Spleen (tissue), 11 donors: ENCODE measurements at regions not wholly inside any gene's neighbourhood (a gene's known extent, or its start where the extent isn't known, plus 50 kb on each side); places are given as distances from the start of the nearest gene placed in this dataset.

Experiments
- DNase-seq: peaks from one replicate; pipeline ENCODE4 v3.0.0-alpha.2; 2020
- H3K27ac ChIP-seq, 8 donors: fragments of 200-600 bp; sonication (generic) in 7 of 8; 1 replicate in 4 of 8; 2 replicates in 4 of 8; pipeline versions ENCODE4 v1.5.0 to v1.8.0; 2016 to 2021; ENCODE audit warnings: inconsistent platforms in 4 of 8, mild to moderate bottlenecking in 4 of 8, moderate library complexity in 1 of 8
- H3K27me3 ChIP-seq, 7 donors: fragments of 200-600 bp; sonication (generic) in 6 of 7; replicated peaks in 1 of 7; 1 replicate in 4 of 7; 2 replicates in 3 of 7; pipeline versions ENCODE4 v1.5.0 to v1.8.0; 2016 to 2021; ENCODE audit warnings: inconsistent platforms in 3 of 7, mild to moderate bottlenecking in 1 of 7
- H3K36me3 ChIP-seq, 6 donors: fragments of 200-600 bp; sonication (generic) in 5 of 6; 1 replicate in 4 of 6; 2 replicates in 2 of 6; pipeline versions ENCODE4 v1.5.0 to v1.8.0; 2016 to 2021; ENCODE audit warnings: inconsistent platforms in 2 of 6
- H3K4me1 ChIP-seq, 6 donors: fragments of 200-600 bp; sonication (generic) in 5 of 6; 1 replicate in 3 of 6; 2 replicates in 3 of 6; pipeline versions ENCODE4 v1.5.0 to v1.8.0; 2016 to 2021; ENCODE audit warnings: inconsistent platforms in 3 of 6
- H3K4me3 ChIP-seq, 8 donors: fragments of 200-600 bp; sonication (generic) in 7 of 8; 1 replicate in 4 of 8; 2 replicates in 4 of 8; pipeline versions ENCODE4 v1.5.0 to v1.8.0; 2016 to 2021; ENCODE audit warnings: inconsistent platforms in 4 of 8, mild to moderate bottlenecking in 4 of 8, moderate library complexity in 2 of 8
- H3K9me3 ChIP-seq, 8 donors: fragments of 200-600 bp; sonication (generic) in 7 of 8; 1 replicate in 4 of 8; 2 replicates in 4 of 8; pipeline versions ENCODE4 v1.5.0 to v1.8.0; 2016 to 2021; ENCODE audit warnings: inconsistent platforms in 4 of 8
- CTCF ChIP-seq, 11 experiments: fragments of 200-600 bp in 7 of 11; fragments of 450-650 bp in 4 of 11; sonication (generic) in 4 of 11; IDR thresholded peaks in 8 of 11; conservative IDR thresholded peaks in 3 of 11; 1 replicate in 7 of 11; 2 replicates in 4 of 11; pipeline versions ENCODE4 v1.4.0 to v1.8.0; 2016 to 2021; ENCODE audit warnings: antibody characterized with exemption in 11 of 11, inconsistent platforms in 4 of 11, mild to moderate bottlenecking in 1 of 11
- POLR2A ChIP-seq, 3 donors: fragments of 450-650 bp; IDR thresholded peaks; one replicate each; pipeline ENCODE4 v1.5.1; 2017; ENCODE audit warnings: antibody characterized with exemption in 3 of 3, mild to moderate bottlenecking in 1 of 3
- POLR2AphosphoS5 ChIP-seq, 3 donors: sonication (generic); formaldehyde crosslinking; IDR thresholded peaks; one replicate each; pipeline ENCODE4 v1.5.1; 2017; ENCODE audit warnings: antibody characterized with exemption in 3 of 3
- WGBS, 5 donors: extraction: QIAGEN DNeasy Blood & Tissue Kit in 3 of 5; methylation state at CpG; one replicate each; pipeline versions ENCODE4 v1.1.5 to v1.1.7; 2013 to 2018; 5-methylcytosine and 5-hydroxymethylcytosine counted together
- intact Hi-C: fragments of 100-400 bp; cut with DNase I; formaldehyde crosslinking; loops from one replicate; pipeline ENCODE4 v1.15.0; 2023; ENCODE audit warnings: low total_unique reads
- donor health status: healthy with polysubstance abuse.
- donor health status: DM: no; HTN: no; CAD: no; lungs with moderate emphysema.
- donor health status: DM: no; HTN: no; CAD: no.
- donor health status: Bipolar disorder and iron deficiency.
- donor health status: healthy.
- donor health status: DM: no; HTN: no; CAD: no.
- donor health status: DM: yes; HTN: yes; CAD: no.

- H3K9me3 ChIP-seq = no peaks in the 10 kb centered on the region
- no peak for TF ChIP-seq CTCF (IDR thresholded peaks at IDR 0.05 in 8 of 11, conservative IDR thresholded peaks at IDR 0.05 in 3 of 11)
- peak in 1 of 3 donors; percentile 27 for TF ChIP-seq POLR2AphosphoS5 (IDR thresholded peaks at IDR 0.05)
- no peak overlapping the region for H3K4me3 ChIP-seq
- no peak for DNase-seq
- 35 to 61% (median 42%) methylated on average over 4 of the region's 4 CpGs for WGBS, 5 donors
- H3K36me3 ChIP-seq = no peaks in the 10 kb centered on the region
- no peaks in the 10 kb centered on the region for H3K27me3 ChIP-seq
- H3K4me1 ChIP-seq = peaks cover 0 to 43% (median 8%) of the 10 kb centered on the region in 6 donors
- intact Hi-C loops = no loop called here
- H3K27ac ChIP-seq = no peak overlapping the region
These were observed 173.0 kb upstream of the MITF start for GRCh38 chr3:69566275-69566674.

- Histone ChIP-seq H3K36me3 (no peaks in the 10 kb centered on the region), H3K4me3 (no peak overlapping the region), H3K27ac (no peak overlapping the region), H3K9me3 (no peaks in the 10 kb centered on the region), H3K4me1 (peaks cover 4 to 53% (median 13%) of the 10 kb centered on the region in 6 donors), H3K27me3 (no peaks in the 10 kb centered on the region)
- TF ChIP-seq CTCF (IDR thresholded peaks at IDR 0.05 in 8 of 11, conservative IDR thresholded peaks at IDR 0.05 in 3 of 11) (no peak), POLR2AphosphoS5 (IDR thresholded peaks at IDR 0.05) (no peak)
- DNase-seq = no peak
- WGBS, 5 donors = 79 to 89% (median 81%) methylated on average over 4 of the region's 4 CpGs
- intact Hi-C loops = no loop called here
These were observed 173.9 kb upstream of the MITF start for GRCh38 chr3:69565316-69565715.

- peaks cover 3 to 52% (median 16%) of the 10 kb centered on the region in 6 donors for H3K4me1 ChIP-seq
- intact Hi-C loops = no loop called here
These were observed 175.3 kb upstream of the MITF start for GRCh38 chr3:69563981-69564380.

GRCh38 chr3:69563151-69563550, 176.1 kb upstream of the MITF start:
- H3K4me1 ChIP-seq = peaks cover 4 to 54% (median 17%) of the 10 kb centered on the region in 6 donors
- no peaks in the 10 kb centered on the region for H3K9me3 ChIP-seq
- H3K36me3 ChIP-seq = no peaks in the 10 kb centered on the region
- WGBS, 5 donors = 88 to 94% (median 94%) methylated on average over 3 of the region's 3 CpGs
- no peak for TF ChIP-seq POLR2AphosphoS5 (IDR thresholded peaks at IDR 0.05)
- TF ChIP-seq POLR2A (IDR thresholded peaks at IDR 0.05) = no peak
- no peak for TF ChIP-seq CTCF (IDR thresholded peaks at IDR 0.05 in 8 of 11, conservative IDR thresholded peaks at IDR 0.05 in 3 of 11)
- intact Hi-C loops = no loop called here
- no peaks in the 10 kb centered on the region for H3K27me3 ChIP-seq
- DNase-seq = no peak
- H3K27ac ChIP-seq = no peak overlapping the region
- no peak overlapping the region for H3K4me3 ChIP-seq

More at GRCh38 chr3:69563981-69564380, 175.3 kb upstream of the MITF start:
- no peaks in the 10 kb centered on the region for H3K27me3 ChIP-seq
- DNase-seq = no peak
- H3K4me3 ChIP-seq = no peak overlapping the region
- no peaks in the 10 kb centered on the region for H3K36me3 ChIP-seq
- no peaks in the 10 kb centered on the region for H3K9me3 ChIP-seq
- no peak overlapping the region for H3K27ac ChIP-seq
- TF ChIP-seq POLR2A (IDR thresholded peaks at IDR 0.05) (no peak), CTCF (IDR thresholded peaks at IDR 0.05 in 8 of 11, conservative IDR thresholded peaks at IDR 0.05 in 3 of 11) (no peak), POLR2AphosphoS5 (IDR thresholded peaks at IDR 0.05) (no peak)
- 58 to 81% (median 67%) methylated on average over 5 of the region's 5 CpGs for WGBS, 5 donors
